GM19351 (cell line): ENCODE measurements at regions not wholly inside any gene's neighbourhood (a gene's known extent, or its start where the extent isn't known, plus 50 kb on each side); places are given as distances from the start of the nearest gene placed in this dataset.
"Not testable (repeated sequence)": the region's sequence is repeated elsewhere in the genome, so short reads cannot be mapped to it uniquely, and the experiment has no call there.

Experiments used
- ATAC-seq: cut with Tn5 transposase; IDR thresholded peaks from one replicate; pipeline ENCODE4 v1.9.1; 2021; ENCODE audit warnings: mild to moderate bottlenecking, moderate library complexity; ENCODE audit not compliant: unreplicated experiment

GRCh38 chr12:82529101-82529500 is 157.6 kb upstream of the TMTC2 start:
- ATAC-seq: no peak

GRCh38 chr12:82529954-82530353 is 156.8 kb upstream of the TMTC2 start:
- no peak for ATAC-seq

GRCh38 chr12:82530394-82530793 is 156.3 kb upstream of the TMTC2 start:
- no peak for ATAC-seq

- no peak for ATAC-seq
Measured at GRCh38 chr12:82533341-82533740, 153.4 kb upstream of the TMTC2 start.

GRCh38 chr12:82537436-82537835 is 149.3 kb upstream of the TMTC2 start:
- ATAC-seq: no peak

- ATAC-seq: peak; percentile 75
Measured at GRCh38 chr12:82554529-82554928, 132.2 kb upstream of the TMTC2 start.

GRCh38 chr12:82555699-82556098 is 131.0 kb upstream of the TMTC2 start:
- no peak for ATAC-seq

GRCh38 chr12:82565966-82566365 is 120.7 kb upstream of the TMTC2 start:
- no peak for ATAC-seq

GRCh38 chr12:82567688-82568087 is 119.0 kb upstream of the TMTC2 start:
- ATAC-seq: no peak

- no peak for ATAC-seq
Measured at GRCh38 chr12:82574191-82574590, 112.5 kb upstream of the TMTC2 start.

GRCh38 chr12:82578725-82579124 is 108.0 kb upstream of the TMTC2 start:
- no peak for ATAC-seq

- ATAC-seq: no peak
Measured at GRCh38 chr12:82583756-82584155, 103.0 kb upstream of the TMTC2 start.

- peak; percentile 73 for ATAC-seq
Measured at GRCh38 chr12:82593143-82593542, 93.6 kb upstream of the TMTC2 start.

- peak; percentile 83 for ATAC-seq
Measured at GRCh38 chr12:82593901-82594396, 92.8 kb upstream of the TMTC2 start.

GRCh38 chr12:82595941-82596340 is 90.8 kb upstream of the TMTC2 start:
- ATAC-seq: no peak

- ATAC-seq: no peak
Measured at GRCh38 chr12:82596483-82596882, 90.2 kb upstream of the TMTC2 start.

GRCh38 chr12:82600379-82600778 is 86.3 kb upstream of the TMTC2 start:
- no peak for ATAC-seq

- not testable (repeated sequence) for ATAC-seq
Measured at GRCh38 chr12:82603647-82604046, 83.1 kb upstream of the TMTC2 start.

GRCh38 chr12:82605115-82605514 is 81.6 kb upstream of the TMTC2 start:
- peak; percentile 52 for ATAC-seq

GRCh38 chr12:82608706-82609105 is 78.0 kb upstream of the TMTC2 start:
- ATAC-seq: no peak

- ATAC-seq: no peak
Measured at GRCh38 chr12:82609234-82609914, 77.3 kb upstream of the TMTC2 start.

GRCh38 chr12:82619644-82620043 is 67.1 kb upstream of the TMTC2 start:
- no peak for ATAC-seq

GRCh38 chr12:82620917-82621316 is 65.8 kb upstream of the TMTC2 start:
- ATAC-seq: no peak
